OCI-LY7 (cell line): ENCODE measurements at regions not wholly inside any gene's neighbourhood (a gene's known extent, or its start where the extent isn't known, plus 50 kb on each side); places are given as distances from the start of the nearest gene placed in this dataset.

Experiments
- CTCF ChIP-seq: fragments of 200-600 bp; sonication (generic); conservative IDR thresholded peaks from 2 replicates; pipeline ENCODE4 v1.5.1; 2014; ENCODE audit warnings: mild to moderate bottlenecking, antibody characterized with exemption, low read length, moderate library complexity, mixed read lengths
- EZH2phosphoT487 ChIP-seq: fragments of 200-600 bp; sonication (generic); IDR thresholded peaks from 2 replicates; pipeline ENCODE4 v1.6.1; 2018; ENCODE audit warnings: low read depth, borderline replicate concordance, mild to moderate bottlenecking, mixed run types, antibody characterized with exemption, low read length, moderate library complexity, mixed read lengths

- TF ChIP-seq CTCF, result no peak
- TF ChIP-seq EZH2phosphoT487, result no peak
Measured at GRCh38 chr10:128377364-128377987, 251.3 kb upstream of the MKI67 start.
